NCI-H82 treated with DMSO at 0.1 percent for 48 hours (cell line): ENCODE measurements at regions not wholly inside any gene's neighbourhood (a gene's known extent, or its start where the extent isn't known, plus 50 kb on each side); places are given as distances from the start of the nearest gene placed in this dataset.
"Not testable (repeated sequence)": the region's sequence is repeated elsewhere in the genome, so short reads cannot be mapped to it uniquely, and the experiment has no call there.

Source experiments
- DNase-seq: peaks from one replicate; lab custom pipeline; 2025; ENCODE audit not compliant: unreplicated experiment; lab: John Stamatoyannopoulos, UW

DNA sequence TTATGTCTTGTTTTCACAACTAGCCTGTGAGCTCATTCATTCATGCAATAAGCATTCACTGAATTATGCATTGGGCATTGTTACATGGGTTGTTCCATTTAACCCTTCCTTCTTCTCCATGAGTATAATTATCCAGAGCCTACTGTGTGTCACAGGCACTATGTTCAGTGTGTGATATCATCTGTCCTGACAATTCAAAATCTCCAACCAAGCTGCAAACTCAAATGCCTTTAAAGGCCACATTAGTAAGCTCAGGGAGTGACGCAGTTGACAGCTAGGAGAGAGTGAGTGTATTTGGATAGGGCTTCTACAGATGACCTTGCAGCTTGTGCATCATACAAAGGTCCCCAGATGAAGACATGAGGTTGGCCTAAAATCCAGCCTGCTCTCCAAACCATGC is 289.5 kb downstream of the OMA1 start:
- DNase-seq, result no peak

- no peak for DNase-seq
These were observed 290.0 kb downstream of the OMA1 start for GRCh38 chr1:58256546-58256945.

GRCh38 chr1:58256041-58256440 is 290.5 kb downstream of the OMA1 start:
- no peak for DNase-seq

DNA sequence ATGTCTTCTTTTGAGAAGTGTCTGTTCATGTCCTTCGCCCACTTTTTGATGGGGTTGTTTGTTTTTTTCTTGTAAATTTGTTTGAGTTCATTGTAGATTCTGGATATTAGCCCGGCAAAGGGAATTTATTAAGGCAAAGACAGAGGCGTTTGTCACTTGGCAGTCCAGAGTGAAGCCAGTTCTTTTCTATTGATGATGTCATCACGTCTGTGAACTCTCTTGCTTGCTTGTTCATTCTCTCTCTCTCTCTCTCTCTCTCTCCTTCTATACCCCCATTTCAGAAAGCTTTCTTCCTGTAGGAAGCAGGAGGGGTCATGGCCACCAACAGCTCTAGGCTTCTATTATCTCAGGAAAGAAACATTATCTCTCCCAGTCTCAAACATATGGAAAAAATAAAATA is 291.3 kb downstream of the OMA1 start:
- no peak for DNase-seq

- no peak for DNase-seq
These were observed 295.0 kb downstream of the OMA1 start for GRCh38 chr1:58251430-58252073.

DNA sequence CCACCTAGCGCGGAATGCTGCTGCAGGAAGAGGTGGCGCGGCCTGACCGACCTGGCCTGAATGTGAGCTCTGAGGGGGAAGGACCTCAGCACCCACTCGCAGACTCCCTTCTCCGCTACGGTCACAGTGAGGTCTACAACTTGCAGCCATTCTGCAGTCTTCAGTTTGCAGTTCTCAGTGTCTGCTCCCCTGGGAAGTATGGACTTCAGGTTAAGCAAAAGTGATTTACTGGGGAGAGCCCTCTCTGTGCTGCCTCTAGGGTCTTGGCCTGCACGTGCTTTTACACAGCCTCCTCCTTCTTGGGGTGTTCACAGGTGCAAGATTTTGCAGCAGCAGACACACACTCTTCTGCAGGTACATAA is 296.0 kb downstream of the OMA1 start:
- DNase-seq, result no peak

DNA sequence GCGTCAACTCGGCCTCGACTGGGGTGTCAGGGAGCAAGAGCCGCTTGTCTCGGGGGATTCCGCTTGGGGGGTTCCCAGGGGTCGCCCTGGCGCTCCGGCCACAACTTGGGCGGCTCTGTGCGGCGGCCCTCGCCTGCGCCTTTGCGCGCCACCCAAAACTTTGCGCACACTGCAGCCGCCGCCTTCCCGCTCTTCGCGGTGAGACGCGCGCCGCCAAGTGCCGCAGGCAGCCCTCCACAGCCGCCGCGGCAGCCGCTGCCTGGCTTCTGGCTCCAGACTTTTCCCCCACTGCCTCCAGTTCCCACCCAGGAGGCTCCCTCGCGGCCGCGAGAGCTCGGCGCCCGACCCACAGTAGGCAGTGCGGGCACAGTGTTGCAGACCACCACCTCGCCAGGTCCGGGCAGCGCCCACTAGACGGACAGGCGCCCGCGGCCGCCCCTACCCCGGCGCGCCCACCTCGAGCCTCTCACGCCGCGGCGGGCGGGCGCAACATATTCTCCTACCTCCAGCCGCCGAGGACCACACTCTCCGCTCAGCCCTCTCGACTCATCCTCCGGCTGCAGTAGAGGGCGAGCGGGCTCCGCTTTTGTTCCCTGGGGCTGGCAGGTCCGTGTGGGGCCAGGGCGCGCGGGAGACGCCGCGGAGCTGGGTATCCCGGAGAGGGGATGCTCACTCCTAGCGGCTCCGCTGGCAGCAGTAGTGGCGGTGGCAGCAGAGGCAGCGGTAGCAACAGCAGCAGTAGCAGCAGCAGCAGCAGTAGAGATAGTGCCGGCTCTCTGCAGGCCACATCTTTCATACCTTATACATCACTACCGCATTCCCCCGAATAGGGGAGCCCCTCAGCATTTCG is 296.6 kb downstream of the OMA1 start:
- no peak for DNase-seq

GRCh38 chr1:58249388-58249736 is 297.2 kb downstream of the OMA1 start:
- DNase-seq, result no peak

- DNase-seq, result no peak
These were observed 297.7 kb downstream of the OMA1 start for GRCh38 chr1:58248791-58249190.

GRCh38 chr1:58248072-58248471 is 298.5 kb downstream of the OMA1 start:
- no peak for DNase-seq

DNA sequence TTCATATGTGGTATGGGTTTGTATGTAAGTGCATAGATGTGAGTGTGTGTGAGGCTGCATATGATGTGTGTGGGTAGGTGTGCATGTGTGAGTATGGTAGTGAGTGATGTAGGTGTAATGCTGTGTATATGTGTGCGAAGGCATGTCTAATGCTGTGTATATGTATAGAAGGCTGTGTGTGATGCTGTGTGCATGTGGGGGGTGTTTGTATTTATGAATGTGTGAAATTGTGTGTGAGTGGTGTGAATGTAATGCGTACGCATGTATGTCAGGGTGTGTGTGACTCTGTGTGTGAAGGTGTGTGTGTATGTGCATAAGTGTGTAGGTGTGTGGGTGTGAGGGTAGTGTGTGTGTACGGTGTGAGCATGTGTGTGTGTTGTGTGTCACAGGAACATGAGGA is 300.0 kb downstream of the OMA1 start:
- DNase-seq, result no peak

- no peak for DNase-seq
These were observed 301.7 kb downstream of the OMA1 start for GRCh38 chr1:58244872-58245271.

DNA sequence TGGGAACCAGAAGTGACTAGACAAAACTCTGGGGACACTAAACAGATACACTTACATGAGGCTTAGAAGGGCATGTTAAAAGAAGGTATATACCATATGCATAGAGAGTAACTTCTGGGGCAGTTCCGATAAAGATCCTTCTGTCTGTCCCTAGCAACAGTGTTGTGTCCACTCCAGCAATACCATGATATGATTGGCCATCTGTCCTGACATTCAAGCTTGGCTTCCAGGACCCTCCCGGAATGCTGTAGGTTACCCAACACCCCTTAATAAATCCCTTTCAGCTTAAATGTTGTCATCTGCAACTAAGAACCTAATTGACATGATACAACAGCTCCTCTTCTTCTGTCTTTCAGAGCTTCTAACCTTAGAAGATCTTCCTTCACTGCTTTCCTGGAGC is 307.7 kb downstream of the OMA1 start:
- no peak for DNase-seq

DNA sequence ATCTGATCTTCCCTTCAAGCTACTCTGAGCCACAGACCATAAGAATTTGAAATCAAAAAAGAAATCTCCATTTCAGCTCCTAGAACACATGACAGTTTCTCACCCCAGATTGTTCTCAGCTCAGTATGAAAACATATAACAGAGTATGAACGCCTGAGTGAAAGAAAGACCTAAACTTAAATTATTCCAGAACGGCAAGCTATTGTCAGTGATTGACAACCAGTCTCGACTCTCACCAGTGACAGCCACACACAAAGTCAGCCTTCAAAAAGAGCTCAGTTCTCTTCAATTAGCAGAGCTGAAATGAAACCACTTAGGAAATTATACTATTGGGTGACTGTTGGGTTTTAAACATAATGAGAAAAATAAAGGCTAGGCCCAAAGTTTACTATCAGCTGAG is 312.8 kb downstream of the OMA1 start:
- DNase-seq, result no peak

GRCh38 chr1:58231204-58231603 is 315.3 kb downstream of the OMA1 start:
- DNase-seq, result no peak

GRCh38 chr1:58227604-58228003 is 318.9 kb downstream of the OMA1 start:
- DNase-seq, result no peak

GRCh38 chr1:58223522-58223921 is 323.0 kb downstream of the OMA1 start:
- peak; percentile 67 for DNase-seq

GRCh38 chr1:58220836-58221472 is 325.6 kb downstream of the OMA1 start:
- DNase-seq, result no peak

GRCh38 chr1:58216169-58216568 is 330.4 kb downstream of the OMA1 start:
- not testable (repeated sequence) for DNase-seq

GRCh38 chr1:58214674-58215073 is 331.9 kb downstream of the OMA1 start:
- DNase-seq, result no peak

DNA sequence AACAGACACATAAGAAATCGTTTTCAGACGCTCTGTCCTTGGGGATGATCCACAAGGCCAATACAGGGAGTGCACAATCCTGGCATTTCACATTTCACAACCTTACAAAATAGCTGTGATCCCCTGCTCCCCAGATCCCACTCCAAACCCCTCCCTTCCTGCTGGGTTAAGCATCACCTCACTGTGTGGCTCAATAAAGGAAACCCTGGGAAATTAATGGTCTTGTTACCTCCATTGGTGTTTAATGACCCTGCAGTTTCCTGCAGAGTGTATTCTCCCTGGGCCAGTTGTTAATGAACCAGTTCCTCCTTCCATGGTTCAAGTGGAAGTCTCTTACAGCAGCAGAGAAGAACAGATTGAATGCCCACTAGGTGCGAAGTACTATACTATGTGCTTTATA is 334.7 kb downstream of the OMA1 start:
- DNase-seq, result no peak

DNA sequence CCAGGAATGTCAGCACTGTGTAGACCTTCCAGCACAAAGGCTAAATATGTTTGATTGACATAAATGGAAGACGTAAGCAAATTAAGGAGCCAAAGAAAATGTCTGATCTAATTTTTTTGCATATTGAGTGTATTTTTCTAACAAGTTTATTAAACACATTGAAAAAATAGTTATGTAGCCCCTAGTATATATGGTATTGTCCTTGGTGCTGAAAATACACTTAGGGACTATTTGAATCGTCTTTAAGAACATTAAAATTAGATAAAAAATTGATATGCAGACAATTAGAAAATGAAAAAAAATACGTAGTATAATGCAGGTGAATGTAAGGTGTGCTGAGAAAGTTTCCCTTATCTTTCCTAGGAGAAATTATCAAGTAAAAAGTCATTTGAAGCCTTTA is 337.0 kb downstream of the OMA1 start:
- DNase-seq, result no peak
